Activated CD8-positive, alpha-beta memory T cell treated with anti-CD3 and anti-CD28 coated beads, Interleukin-2, amount 50 U/mL, for 24 hours (primary cell): ENCODE measurements at regions not wholly inside any gene's neighbourhood (a gene's known extent, or its start where the extent isn't known, plus 50 kb on each side); places are given as distances from the start of the nearest gene placed in this dataset.
"Not testable (repeated sequence)": the region's sequence is repeated elsewhere in the genome, so short reads cannot be mapped to it uniquely, and the experiment has no call there.

Experiments used
- DNase-seq: peaks from one replicate; pipeline ENCODE4 v3.0.0-alpha.2; 2020; ENCODE audit errors: extremely low read depth

- DNase-seq, result no peak
These were observed 482.9 kb upstream of the SLC35B3 start for GRCh38 chr6:8918196-8918595.

GRCh38 chr6:8914700-8915099 lies 479.4 kb upstream of the SLC35B3 start:
- no peak for DNase-seq

- no peak for DNase-seq
These were observed 473.3 kb upstream of the SLC35B3 start for GRCh38 chr6:8908638-8909037.

- DNase-seq, result no peak
These were observed 471.4 kb upstream of the SLC35B3 start for GRCh38 chr6:8906699-8907098.

- DNase-seq, result no peak
These were observed 470.4 kb upstream of the SLC35B3 start for GRCh38 chr6:8905757-8906156.

- DNase-seq, result no peak
These were observed 469.4 kb upstream of the SLC35B3 start for GRCh38 chr6:8904754-8905153.

GRCh38 chr6:8900056-8900455 lies 464.7 kb upstream of the SLC35B3 start:
- no peak for DNase-seq

- DNase-seq, result no peak
These were observed 454.2 kb upstream of the SLC35B3 start for GRCh38 chr6:8889514-8889913.

GRCh38 chr6:8888468-8888867 lies 453.1 kb upstream of the SLC35B3 start:
- no peak for DNase-seq

GRCh38 chr6:8881663-8882062 lies 446.3 kb upstream of the SLC35B3 start:
- DNase-seq, result no peak

GRCh38 chr6:8879334-8879733 lies 444.0 kb upstream of the SLC35B3 start:
- DNase-seq, result no peak

GRCh38 chr6:8875986-8876385 lies 440.6 kb upstream of the SLC35B3 start:
- no peak for DNase-seq

- DNase-seq, result no peak
These were observed 437.2 kb upstream of the SLC35B3 start for GRCh38 chr6:8872589-8872988.

GRCh38 chr6:8865451-8865850 lies 430.1 kb upstream of the SLC35B3 start:
- no peak for DNase-seq

GRCh38 chr6:8860671-8861070 lies 425.3 kb upstream of the SLC35B3 start:
- no peak for DNase-seq

- DNase-seq, result no peak
These were observed 424.2 kb upstream of the SLC35B3 start for GRCh38 chr6:8859501-8859900.

GRCh38 chr6:8858854-8859331 lies 423.5 kb upstream of the SLC35B3 start:
- DNase-seq, result no peak

- DNase-seq, result no peak
These were observed 421.8 kb upstream of the SLC35B3 start for GRCh38 chr6:8857160-8857559.

GRCh38 chr6:8855411-8855810 lies 420.1 kb upstream of the SLC35B3 start:
- no peak for DNase-seq

GRCh38 chr6:8852332-8852731 lies 417.0 kb upstream of the SLC35B3 start:
- DNase-seq, result no peak

- not testable (repeated sequence) for DNase-seq
These were observed 411.3 kb upstream of the SLC35B3 start for GRCh38 chr6:8846680-8847079.

- no peak for DNase-seq
These were observed 410.3 kb upstream of the SLC35B3 start for GRCh38 chr6:8845690-8846089.

GRCh38 chr6:8844968-8845367 lies 409.6 kb upstream of the SLC35B3 start:
- no peak for DNase-seq

GRCh38 chr6:8839626-8840025 lies 404.3 kb upstream of the SLC35B3 start:
- DNase-seq, result no peak

- DNase-seq, result no peak
These were observed 402.0 kb upstream of the SLC35B3 start for GRCh38 chr6:8837343-8837742.
